Natural killer cell (primary cell): ENCODE measurements at regions not wholly inside any gene's neighbourhood (a gene's known extent, or its start where the extent isn't known, plus 50 kb on each side); places are given as distances from the start of the nearest gene placed in this dataset.
A peak's percentile ranks its signal among the peaks of the same experiment; 100 is the strongest.

Experiments used
- ATAC-seq, 3 donors: fragments of 150-1000 bp in 2 of 3; fragments of 200-7000 bp in 1 of 3; cut with Tn5 transposase; 1 replicate in 1 of 3; 2 replicates in 2 of 3; pipeline ENCODE4 v1.10.0; 2021; ENCODE audit warnings: mild to moderate bottlenecking in 2 of 3, moderate library complexity in 2 of 3
- DNase-seq, 2 donors: peaks; one replicate each; pipeline versions ENCODE4 v3.0.0 to v3.0.0-alpha.2; 2013 to 2021; ENCODE audit warnings: mixed read lengths in 1 of 2
- H3K27ac ChIP-seq: one replicate; pipeline ENCODE4 v1.5.1; 2013; ENCODE audit warnings: mild to moderate bottlenecking, low read length
- H3K27me3 ChIP-seq: one replicate; pipeline ENCODE4 v1.6.1; 2013; ENCODE audit warnings: low read length; ENCODE audit not compliant: control insufficient read depth, insufficient read depth
- H3K36me3 ChIP-seq: one replicate; pipeline ENCODE4 v1.6.1; 2013; ENCODE audit warnings: low read length; ENCODE audit not compliant: control insufficient read depth, insufficient read depth
- H3K4me1 ChIP-seq: one replicate; pipeline ENCODE4 v1.6.1; 2013; ENCODE audit warnings: low read length; ENCODE audit not compliant: control insufficient read depth, insufficient read depth
- H3K4me3 ChIP-seq: one replicate; pipeline ENCODE4 v1.5.1; 2013; ENCODE audit warnings: low read length
- H3K9me3 ChIP-seq: one replicate; pipeline ENCODE4 v1.6.1; 2013; ENCODE audit warnings: low read length; ENCODE audit not compliant: control insufficient read depth, insufficient read depth
- H3K27ac Mint-ChIP-seq, 2 donors: one replicate each; pipeline ENCODE4 v1.8.0; 2022; ENCODE audit warnings: mild to moderate bottlenecking in 2 of 2, mixed read lengths in 2 of 2, moderate library complexity in 1 of 2
- H3K27me3 Mint-ChIP-seq, 2 donors: one replicate each; pipeline ENCODE4 v1.8.0; 2022; ENCODE audit warnings: low read depth in 2 of 2, mixed read lengths in 2 of 2
- H3K36me3 Mint-ChIP-seq: one replicate; pipeline ENCODE4 v1.8.0; 2022; ENCODE audit warnings: mixed read lengths
- H3K4me1 Mint-ChIP-seq, 2 donors: one replicate each; pipeline ENCODE4 v1.8.0; 2022; ENCODE audit warnings: mixed read lengths in 2 of 2
- H3K4me3 Mint-ChIP-seq: one replicate; pipeline ENCODE4 v1.8.0; 2022; ENCODE audit warnings: mild to moderate bottlenecking, moderate library complexity, mixed read lengths
- H3K9me3 Mint-ChIP-seq, 2 donors: one replicate each; pipeline ENCODE4 v1.8.0; 2022; ENCODE audit warnings: mixed read lengths in 2 of 2
- WGBS: methylation state at CpG from one replicate; pipeline ENCODE4 v1.1.7; 2013; ENCODE audit warnings: missing lambda C conversion rate; ENCODE audit not compliant: insufficient coverage; 5-methylcytosine and 5-hydroxymethylcytosine counted together
- intact Hi-C: fragments of 100-400 bp; cut with micrococcal nuclease; formaldehyde crosslinking; loops from one replicate; pipeline ENCODE4 v1.14.2; 2022
- TF ChIP-seq, protein P1 (sequence below): fragments of 200-600 bp; IDR thresholded peaks from one replicate; pipeline ENCODE4 v1.8.0; 2022; ENCODE audit warnings: antibody characterized with exemption

DNA sequence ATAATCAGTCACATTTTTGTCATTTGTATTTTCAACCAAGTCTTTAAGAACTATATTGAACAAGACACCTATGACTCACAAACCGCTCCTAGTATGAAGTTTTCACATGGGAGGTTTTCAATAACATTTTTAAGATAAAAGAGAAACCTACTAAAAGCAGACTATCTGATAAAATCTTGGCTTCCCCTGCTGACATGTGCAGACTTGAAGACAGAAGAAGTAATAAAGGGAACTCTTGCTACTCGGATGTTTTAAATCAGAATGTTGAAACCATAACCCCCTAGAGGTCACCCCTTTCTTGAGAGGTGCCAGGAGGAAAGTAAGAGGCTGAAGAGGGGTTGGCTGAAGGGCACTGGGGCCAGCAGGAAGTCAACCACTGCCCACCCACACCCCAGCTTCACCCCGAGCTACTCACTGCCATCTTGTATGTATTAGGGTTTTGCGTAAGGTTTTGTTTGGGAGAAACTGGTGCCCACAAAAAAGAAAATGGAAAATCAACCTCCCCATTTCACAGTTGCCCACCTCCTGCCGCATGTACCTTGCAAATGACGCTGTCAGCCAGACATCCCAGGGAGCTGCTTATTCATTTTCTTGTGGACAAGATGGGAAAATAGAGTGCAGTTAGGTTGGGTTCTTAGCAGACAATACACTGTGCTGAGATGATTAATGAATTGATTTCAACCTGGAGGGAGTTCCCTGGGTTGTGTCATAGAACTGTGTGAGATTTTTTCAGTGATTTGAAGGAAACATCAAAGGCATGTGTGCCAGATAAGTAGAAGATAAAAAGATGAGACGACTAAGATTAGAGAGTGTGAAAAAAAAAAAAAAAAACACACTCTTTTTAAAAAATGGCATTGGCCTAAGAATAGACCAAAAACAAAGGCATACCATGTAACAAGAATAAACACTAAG, 83.2 kb upstream of the TAB2 start:
- WGBS = 29% methylated on average over 1 of the region's 7 CpGs
- Mint-ChIP-seq H3K4me3 (no peak overlapping the region), H3K9me3 (no peaks in the 10 kb centered on the region), H3K27ac (peak overlapping the region in 1 of 2 donors; percentile 3), H3K36me3 (no peaks in the 10 kb centered on the region), H3K27me3 (peaks cover 0 to 2% of the 10 kb centered on the region in 2 donors), H3K4me1 (peaks cover 7 to 19% of the 10 kb centered on the region in 2 donors)
- H3K9me3 ChIP-seq = no peaks in the 10 kb centered on the region
- peak in 1 of 2 donors; percentile 77 for DNase-seq
- H3K36me3 ChIP-seq = no peaks in the 10 kb centered on the region
- intact Hi-C loops = no loop called here
- TF ChIP-seq, protein P1, sequence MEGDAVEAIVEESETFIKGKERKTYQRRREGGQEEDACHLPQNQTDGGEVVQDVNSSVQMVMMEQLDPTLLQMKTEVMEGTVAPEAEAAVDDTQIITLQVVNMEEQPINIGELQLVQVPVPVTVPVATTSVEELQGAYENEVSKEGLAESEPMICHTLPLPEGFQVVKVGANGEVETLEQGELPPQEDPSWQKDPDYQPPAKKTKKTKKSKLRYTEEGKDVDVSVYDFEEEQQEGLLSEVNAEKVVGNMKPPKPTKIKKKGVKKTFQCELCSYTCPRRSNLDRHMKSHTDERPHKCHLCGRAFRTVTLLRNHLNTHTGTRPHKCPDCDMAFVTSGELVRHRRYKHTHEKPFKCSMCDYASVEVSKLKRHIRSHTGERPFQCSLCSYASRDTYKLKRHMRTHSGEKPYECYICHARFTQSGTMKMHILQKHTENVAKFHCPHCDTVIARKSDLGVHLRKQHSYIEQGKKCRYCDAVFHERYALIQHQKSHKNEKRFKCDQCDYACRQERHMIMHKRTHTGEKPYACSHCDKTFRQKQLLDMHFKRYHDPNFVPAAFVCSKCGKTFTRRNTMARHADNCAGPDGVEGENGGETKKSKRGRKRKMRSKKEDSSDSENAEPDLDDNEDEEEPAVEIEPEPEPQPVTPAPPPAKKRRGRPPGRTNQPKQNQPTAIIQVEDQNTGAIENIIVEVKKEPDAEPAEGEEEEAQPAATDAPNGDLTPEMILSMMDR = no peak
- ATAC-seq = peak; percentile 31 to 40 (median 37)
- H3K27ac ChIP-seq = no peak overlapping the region
- H3K27me3 ChIP-seq = no peaks in the 10 kb centered on the region
- peaks cover 23% of the 10 kb centered on the region for H3K4me1 ChIP-seq
- no peak overlapping the region for H3K4me3 ChIP-seq

DNA sequence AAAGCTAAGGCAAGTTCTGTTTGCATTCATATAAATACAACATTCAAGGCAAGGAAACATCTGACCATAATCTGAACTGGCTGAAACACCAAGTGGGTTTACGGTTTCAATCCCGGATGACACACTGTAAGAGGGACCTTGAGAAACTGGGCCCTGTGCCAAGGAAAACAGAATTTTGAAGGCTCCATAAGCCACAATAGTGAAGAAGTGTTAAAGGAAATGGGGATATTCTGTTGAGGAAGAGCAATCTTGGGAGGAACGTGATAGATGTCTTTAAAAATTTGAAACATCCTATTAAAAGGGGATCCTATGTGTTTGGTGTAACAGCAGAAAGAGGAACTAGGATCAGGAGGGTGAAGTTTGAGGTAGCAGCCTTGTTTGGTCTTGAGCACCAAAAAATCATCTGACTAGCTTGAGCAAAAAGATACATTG, 82.4 kb upstream of the TAB2 start:
- 37% methylated on average over 3 of the region's 3 CpGs for WGBS
- no peaks in the 10 kb centered on the region for H3K36me3 Mint-ChIP-seq
- H3K27ac ChIP-seq = no peak overlapping the region
- no peaks in the 10 kb centered on the region for H3K36me3 ChIP-seq
- no peaks in the 10 kb centered on the region for H3K9me3 Mint-ChIP-seq
- H3K27me3 Mint-ChIP-seq = peaks cover 0 to 2% of the 10 kb centered on the region in 2 donors
- TF ChIP-seq, protein P1 = no peak
- peaks cover 23% of the 10 kb centered on the region for H3K4me1 ChIP-seq
- intact Hi-C loops = no loop called here
- peak in 1 of 2 donors; percentile 35 for DNase-seq
- no peaks in the 10 kb centered on the region for H3K9me3 ChIP-seq
- H3K4me3 ChIP-seq = no peak overlapping the region
- no peaks in the 10 kb centered on the region for H3K27me3 ChIP-seq
- ATAC-seq = no peak
- H3K4me1 Mint-ChIP-seq = peaks cover 7 to 19% of the 10 kb centered on the region in 2 donors
- no peak overlapping the region for H3K27ac Mint-ChIP-seq
- no peak overlapping the region for H3K4me3 Mint-ChIP-seq

DNA sequence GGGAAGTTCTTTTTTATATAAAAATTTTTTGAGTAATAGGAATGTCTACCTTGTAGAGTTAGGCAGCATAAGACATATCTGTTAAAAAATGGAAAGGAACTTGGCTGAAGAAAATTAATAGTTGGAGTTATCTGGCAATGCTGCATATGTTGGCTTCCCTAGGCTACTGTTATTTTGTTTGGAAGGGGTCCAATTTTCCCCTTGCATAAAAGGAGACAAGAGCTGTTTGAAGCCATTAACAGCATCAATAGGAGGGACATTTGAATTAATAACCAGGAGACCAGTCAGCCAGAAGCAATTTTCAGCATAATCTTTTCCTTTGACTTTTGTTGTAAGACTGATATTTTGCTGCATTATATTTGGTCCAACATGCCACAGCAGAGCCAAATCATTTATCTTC, 80.9 kb upstream of the TAB2 start:
- intact Hi-C loops = no loop called here

More for the DNA sequence above, 80.9 kb upstream of the TAB2 start:
- H3K27ac Mint-ChIP-seq = no peak overlapping the region
- H3K36me3 ChIP-seq = no peaks in the 10 kb centered on the region
- H3K9me3 Mint-ChIP-seq = no peaks in the 10 kb centered on the region
- H3K27me3 ChIP-seq = no peaks in the 10 kb centered on the region
- no peak overlapping the region for H3K4me3 ChIP-seq
- no peaks in the 10 kb centered on the region for H3K9me3 ChIP-seq
- ATAC-seq (no peak), DNase-seq (no peak)
- no peak overlapping the region for H3K27ac ChIP-seq
- H3K4me1 ChIP-seq = peaks cover 23% of the 10 kb centered on the region
- peaks cover 7 to 19% of the 10 kb centered on the region in 2 donors for H3K4me1 Mint-ChIP-seq
- no peak overlapping the region for H3K4me3 Mint-ChIP-seq
- peaks cover 0 to 2% of the 10 kb centered on the region in 2 donors for H3K27me3 Mint-ChIP-seq
- TF ChIP-seq, protein P1 = no peak
- H3K36me3 Mint-ChIP-seq = no peaks in the 10 kb centered on the region
